ENCODE measurements at regions not wholly inside any gene's neighbourhood (a gene's known extent, or its start where the extent isn't known, plus 50 kb on each side); places are given as distances from the start of the nearest gene placed in this dataset.

- no peak for TF ChIP-seq CTCF (conservative IDR thresholded peaks at IDR 0.05)
- TF ChIP-seq EZH2 (IDR thresholded peaks at IDR 0.05; ENCODE audit: low read depth) = no peak
These were observed 194.6 kb downstream of the GLI2 start for GRCh38 chr2:120930236-120930635.
